ENCODE measurements at regions not wholly inside any gene's neighbourhood (a gene's known extent, or its start where the extent isn't known, plus 50 kb on each side); places are given as distances from the start of the nearest gene placed in this dataset.

DNA sequence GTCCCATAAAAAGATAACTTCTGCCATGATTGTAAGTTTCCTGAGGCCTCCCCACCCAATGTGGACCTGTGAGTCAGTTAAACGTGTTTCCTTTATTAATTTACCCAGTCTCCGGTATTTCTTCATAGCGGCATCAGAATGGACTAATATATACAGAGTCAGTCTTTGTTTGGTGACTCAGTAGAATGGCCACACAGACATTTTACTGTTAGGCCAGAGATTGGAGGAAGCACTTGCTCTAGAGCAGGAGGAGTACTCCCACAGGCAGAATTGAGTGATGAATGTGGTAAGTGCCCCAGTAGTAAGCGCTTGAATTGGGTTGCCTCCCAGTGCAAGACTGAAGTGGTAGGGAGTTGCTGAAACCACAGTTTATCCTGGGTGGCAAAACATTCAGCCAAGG lies 149.5 kb upstream of the SMIM30 start:
- TF ChIP-seq POLR2A (IDR thresholded peaks at IDR 0.05) (no peak), CTCF (IDR thresholded peaks at IDR 0.05) (no peak)
